Hepatocyte (in vitro differentiated cells): ENCODE measurements at regions not wholly inside any gene's neighbourhood (a gene's known extent, or its start where the extent isn't known, plus 50 kb on each side); places are given as distances from the start of the nearest gene placed in this dataset.

Source experiments
- DNase-seq: peaks from one replicate; pipeline ENCODE4 v3.0.0-alpha.2; 2016; ENCODE audit warnings: low spot score
- H2AFZ ChIP-seq: fragments of 200-600 bp; sonication (generic); 2 replicates; pipeline ENCODE4 v1.6.0; 2016; ENCODE audit warnings: antibody characterized with exemption, mild to moderate bottlenecking
- H3K27ac ChIP-seq: fragments of 200-600 bp; sonication (generic); 2 replicates; pipeline ENCODE4 v1.5.1; 2016; ENCODE audit warnings: mild to moderate bottlenecking
- H3K27me3 ChIP-seq: fragments of 200-600 bp; sonication (generic); 2 replicates; pipeline ENCODE4 v1.6.1; 2016
- H3K36me3 ChIP-seq: fragments of 200-600 bp; sonication (generic); replicated peaks from 2 replicates; pipeline ENCODE4 v1.5.1; 2016; ENCODE audit warnings: low read depth; ENCODE audit not compliant: insufficient read depth
- H3K4me1 ChIP-seq: fragments of 200-600 bp; sonication (generic); 2 replicates; pipeline ENCODE4 v1.5.1; 2016; ENCODE audit warnings: mild to moderate bottlenecking, moderate library complexity; ENCODE audit not compliant: insufficient read depth
- H3K4me2 ChIP-seq: fragments of 200-600 bp; sonication (generic); 2 replicates; pipeline ENCODE4 v1.6.0; 2016
- H3K4me3 ChIP-seq: fragments of 200-600 bp; sonication (generic); 2 replicates; pipeline ENCODE4 v1.5.1; 2016; ENCODE audit warnings: mild to moderate bottlenecking
- H3K79me2 ChIP-seq: fragments of 200-600 bp; sonication (generic); 2 replicates; pipeline ENCODE4 v1.6.0; 2017; ENCODE audit warnings: mild to moderate bottlenecking
- H3K9me2 ChIP-seq: fragments of 200-600 bp; sonication (generic); replicated peaks from 2 replicates; pipeline ENCODE4 v1.6.0; 2017; ENCODE audit warnings: mild to moderate bottlenecking; ENCODE audit not compliant: insufficient read depth
- H3K9me3 ChIP-seq: fragments of 200-600 bp; sonication (generic); 2 replicates; pipeline ENCODE4 v1.5.1; 2016; ENCODE audit warnings: low read depth, mild to moderate bottlenecking
- H4K20me1 ChIP-seq: fragments of 200-600 bp; sonication (generic); 2 replicates; pipeline ENCODE4 v1.6.0; 2016; ENCODE audit warnings: mild to moderate bottlenecking; ENCODE audit not compliant: insufficient read depth, poor library complexity, severe bottlenecking
- EZH2 ChIP-seq: fragments of 200-600 bp; sonication (generic); IDR thresholded peaks from 2 replicates; pipeline ENCODE4 v1.6.1; 2016; ENCODE audit warnings: antibody characterized with exemption, mild to moderate bottlenecking, borderline replicate concordance
- EZH2phosphoT487 ChIP-seq: fragments of 200-600 bp; sonication (generic); IDR thresholded peaks from one replicate; pipeline ENCODE4 v1.6.1; 2018; ENCODE audit warnings: antibody characterized with exemption, mild to moderate bottlenecking, low read depth, moderate library complexity; ENCODE audit not compliant: unreplicated experiment, severe bottlenecking
- WGBS: methylation state at CpG from one replicate; pipeline ENCODE4 v1.1.6; 2016; ENCODE audit warnings: low lambda C conversion rate; ENCODE audit errors: missing lambda C conversion rate; 5-methylcytosine and 5-hydroxymethylcytosine counted together
- TF ChIP-seq, protein P1 (sequence below): fragments of 200-600 bp; sonication (generic); IDR thresholded peaks from 2 replicates; pipeline ENCODE4 v1.5.1; 2016; ENCODE audit warnings: antibody characterized with exemption, mild to moderate bottlenecking; ENCODE audit not compliant: poor library complexity

DNA sequence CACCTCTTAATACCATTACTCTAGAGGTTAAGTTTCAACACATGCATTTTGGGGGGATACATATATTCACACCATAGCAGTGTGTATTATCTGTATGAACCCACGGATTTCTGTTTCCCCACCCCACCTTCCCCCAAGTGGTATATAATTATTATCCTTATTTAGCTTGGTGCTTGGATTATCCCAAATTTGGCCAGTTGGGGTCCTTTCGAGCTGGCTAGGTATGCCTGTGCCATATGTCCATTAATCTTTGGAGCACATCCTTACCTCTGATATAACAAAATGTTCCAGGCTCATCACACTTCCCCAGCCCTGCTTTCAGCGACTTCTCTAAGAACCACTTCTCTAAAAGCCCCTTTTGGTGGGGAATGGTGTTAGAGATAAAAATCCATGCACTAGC is 118.7 kb upstream of the MLIP start:
- Histone ChIP-seq H3K27me3 (no peaks in the 10 kb centered on the region), H4K20me1 (no peaks in the 10 kb centered on the region), H3K4me2 (no peak overlapping the region), H3K9me2 (no peaks in the 10 kb centered on the region), H3K27ac (no peak overlapping the region), H2AFZ (no peak overlapping the region), H3K36me3 (no peaks in the 10 kb centered on the region), H3K79me2 (no peaks in the 10 kb centered on the region), H3K4me1 (no peaks in the 10 kb centered on the region), H3K9me3 (no peaks in the 10 kb centered on the region), H3K4me3 (no peak overlapping the region)
- DNase-seq = no peak
- WGBS = 95% methylated on average over 3 of the region's 3 CpGs
- TF ChIP-seq, protein P1, sequence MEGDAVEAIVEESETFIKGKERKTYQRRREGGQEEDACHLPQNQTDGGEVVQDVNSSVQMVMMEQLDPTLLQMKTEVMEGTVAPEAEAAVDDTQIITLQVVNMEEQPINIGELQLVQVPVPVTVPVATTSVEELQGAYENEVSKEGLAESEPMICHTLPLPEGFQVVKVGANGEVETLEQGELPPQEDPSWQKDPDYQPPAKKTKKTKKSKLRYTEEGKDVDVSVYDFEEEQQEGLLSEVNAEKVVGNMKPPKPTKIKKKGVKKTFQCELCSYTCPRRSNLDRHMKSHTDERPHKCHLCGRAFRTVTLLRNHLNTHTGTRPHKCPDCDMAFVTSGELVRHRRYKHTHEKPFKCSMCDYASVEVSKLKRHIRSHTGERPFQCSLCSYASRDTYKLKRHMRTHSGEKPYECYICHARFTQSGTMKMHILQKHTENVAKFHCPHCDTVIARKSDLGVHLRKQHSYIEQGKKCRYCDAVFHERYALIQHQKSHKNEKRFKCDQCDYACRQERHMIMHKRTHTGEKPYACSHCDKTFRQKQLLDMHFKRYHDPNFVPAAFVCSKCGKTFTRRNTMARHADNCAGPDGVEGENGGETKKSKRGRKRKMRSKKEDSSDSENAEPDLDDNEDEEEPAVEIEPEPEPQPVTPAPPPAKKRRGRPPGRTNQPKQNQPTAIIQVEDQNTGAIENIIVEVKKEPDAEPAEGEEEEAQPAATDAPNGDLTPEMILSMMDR = no peak
- no peak for TF ChIP-seq EZH2
- TF ChIP-seq EZH2phosphoT487 = no peak

DNA sequence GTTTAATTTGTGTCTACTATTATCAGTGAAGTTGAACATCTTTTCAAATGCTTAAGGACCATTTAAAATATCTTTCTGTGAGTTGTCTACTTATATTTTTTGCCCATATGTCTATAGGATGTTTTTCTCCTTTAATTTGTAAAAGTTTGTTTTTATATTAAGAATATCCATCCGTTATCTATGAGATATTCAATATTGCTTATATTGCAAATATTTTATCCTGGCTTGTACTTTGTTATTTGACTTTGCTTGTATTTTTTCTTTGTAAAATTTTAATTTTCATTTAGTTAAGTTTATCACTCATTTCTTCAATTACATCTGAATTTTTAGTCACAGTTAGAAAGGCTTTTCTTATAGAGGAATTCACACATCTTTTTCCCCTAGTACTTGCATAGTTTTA is 117.0 kb upstream of the MLIP start:
- H3K4me3 ChIP-seq = no peak overlapping the region
- no peak for DNase-seq
- TF ChIP-seq, protein P1 = no peak
- TF ChIP-seq EZH2phosphoT487 = no peak

DNA sequence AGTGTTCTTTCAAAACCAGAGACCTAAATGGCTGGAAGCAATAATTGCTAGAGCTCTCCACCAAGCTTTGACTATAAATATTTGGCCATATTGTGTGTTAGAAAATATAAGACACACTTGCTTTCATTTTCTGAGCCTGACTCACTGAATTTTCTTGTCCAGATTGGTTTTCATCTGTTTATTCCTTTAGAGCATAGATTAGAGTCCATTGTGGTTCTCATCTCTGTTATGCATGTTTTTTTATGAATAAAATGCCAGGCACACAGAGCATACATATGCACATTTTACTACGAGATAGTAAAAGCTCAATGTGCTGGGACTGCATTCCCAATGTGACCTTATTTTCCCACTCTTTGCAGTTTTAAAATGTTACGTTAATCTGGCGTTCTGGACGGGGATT is 115.3 kb upstream of the MLIP start:
- no peaks in the 10 kb centered on the region for H3K79me2 ChIP-seq
- H3K4me1 ChIP-seq = no peaks in the 10 kb centered on the region
- H3K36me3 ChIP-seq = no peaks in the 10 kb centered on the region
- 84% methylated on average over 4 of the region's 4 CpGs for WGBS
- no peaks in the 10 kb centered on the region for H3K27me3 ChIP-seq
- no peaks in the 10 kb centered on the region for H4K20me1 ChIP-seq
- DNase-seq = no peak
- no peak overlapping the region for H2AFZ ChIP-seq
- H3K9me3 ChIP-seq = no peaks in the 10 kb centered on the region
- TF ChIP-seq, protein P1 = no peak
- TF ChIP-seq EZH2 = no peak
- no peak for TF ChIP-seq EZH2phosphoT487
- H3K27ac ChIP-seq = no peak overlapping the region
- no peak overlapping the region for H3K4me3 ChIP-seq
- H3K4me2 ChIP-seq = no peak overlapping the region
- H3K9me2 ChIP-seq = no peaks in the 10 kb centered on the region

More for the DNA sequence above, 117.0 kb upstream of the MLIP start:
- H3K9me3 ChIP-seq = no peaks in the 10 kb centered on the region
- H3K79me2 ChIP-seq = no peaks in the 10 kb centered on the region
- WGBS = 93% methylated on average over 1 of the region's 1 CpG
- H3K4me1 ChIP-seq = no peaks in the 10 kb centered on the region
- no peaks in the 10 kb centered on the region for H3K27me3 ChIP-seq
- no peaks in the 10 kb centered on the region for H3K9me2 ChIP-seq
- no peaks in the 10 kb centered on the region for H4K20me1 ChIP-seq
- H2AFZ ChIP-seq = no peak overlapping the region
- no peak overlapping the region for H3K27ac ChIP-seq
- no peak overlapping the region for H3K4me2 ChIP-seq
- H3K36me3 ChIP-seq = no peaks in the 10 kb centered on the region

DNA sequence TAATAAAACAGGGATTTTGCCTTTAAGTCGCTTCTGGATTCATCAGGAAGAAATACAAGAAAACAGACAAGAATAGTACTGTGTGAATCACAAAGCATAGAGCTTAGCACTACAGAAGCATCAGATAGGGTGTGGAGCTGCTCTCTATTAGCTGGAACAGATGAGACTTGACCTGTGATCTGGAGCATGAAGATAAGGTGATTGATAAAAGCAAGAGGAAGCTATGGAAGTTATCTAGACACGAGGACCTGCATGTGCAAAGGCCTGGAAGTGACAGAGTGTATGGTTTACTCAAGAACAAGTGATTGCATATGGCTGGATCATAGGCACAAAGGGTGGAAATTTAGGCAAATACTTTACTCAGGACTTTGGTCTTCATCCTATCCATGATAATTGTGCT is 112.9 kb upstream of the MLIP start:
- Histone ChIP-seq H4K20me1 (no peaks in the 10 kb centered on the region), H3K9me2 (no peaks in the 10 kb centered on the region), H3K4me2 (no peak overlapping the region), H3K36me3 (no peaks in the 10 kb centered on the region), H3K27me3 (no peaks in the 10 kb centered on the region), H3K4me1 (no peaks in the 10 kb centered on the region), H3K4me3 (no peak overlapping the region), H3K9me3 (no peaks in the 10 kb centered on the region), H2AFZ (no peak overlapping the region), H3K79me2 (no peaks in the 10 kb centered on the region), H3K27ac (no peak overlapping the region)
- 48% methylated on average over 2 of the region's 2 CpGs for WGBS
- no peak for TF ChIP-seq EZH2
- TF ChIP-seq, protein P1 = no peak
- no peak for TF ChIP-seq EZH2phosphoT487
- DNase-seq = peak; percentile 26
